GM12865 (cell line): ENCODE measurements at regions not wholly inside any gene's neighbourhood (a gene's known extent, or its start where the extent isn't known, plus 50 kb on each side); places are given as distances from the start of the nearest gene placed in this dataset.

Source experiments
- DNase-seq: peaks from one replicate; pipeline ENCODE4 v3.0.0; 2010; ENCODE audit warnings: low read depth
- H3K4me3 ChIP-seq: 2 replicates; pipeline ENCODE4 v1.5.1; 2011; ENCODE audit warnings: mild to moderate bottlenecking, low read depth, low read length, control low read depth
- TF ChIP-seq, protein P1 (sequence below): IDR thresholded peaks from 2 replicates; pipeline ENCODE4 v1.5.1; 2011; ENCODE audit warnings: low read length, control low read depth, low read depth, inconsistent platforms; ENCODE audit not compliant: insufficient read depth; ENCODE audit errors: missing control alignments

- TF ChIP-seq, protein P1, sequence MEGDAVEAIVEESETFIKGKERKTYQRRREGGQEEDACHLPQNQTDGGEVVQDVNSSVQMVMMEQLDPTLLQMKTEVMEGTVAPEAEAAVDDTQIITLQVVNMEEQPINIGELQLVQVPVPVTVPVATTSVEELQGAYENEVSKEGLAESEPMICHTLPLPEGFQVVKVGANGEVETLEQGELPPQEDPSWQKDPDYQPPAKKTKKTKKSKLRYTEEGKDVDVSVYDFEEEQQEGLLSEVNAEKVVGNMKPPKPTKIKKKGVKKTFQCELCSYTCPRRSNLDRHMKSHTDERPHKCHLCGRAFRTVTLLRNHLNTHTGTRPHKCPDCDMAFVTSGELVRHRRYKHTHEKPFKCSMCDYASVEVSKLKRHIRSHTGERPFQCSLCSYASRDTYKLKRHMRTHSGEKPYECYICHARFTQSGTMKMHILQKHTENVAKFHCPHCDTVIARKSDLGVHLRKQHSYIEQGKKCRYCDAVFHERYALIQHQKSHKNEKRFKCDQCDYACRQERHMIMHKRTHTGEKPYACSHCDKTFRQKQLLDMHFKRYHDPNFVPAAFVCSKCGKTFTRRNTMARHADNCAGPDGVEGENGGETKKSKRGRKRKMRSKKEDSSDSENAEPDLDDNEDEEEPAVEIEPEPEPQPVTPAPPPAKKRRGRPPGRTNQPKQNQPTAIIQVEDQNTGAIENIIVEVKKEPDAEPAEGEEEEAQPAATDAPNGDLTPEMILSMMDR = no peak
- no peak for DNase-seq
- no peak overlapping the region for H3K4me3 ChIP-seq
Observed at GRCh38 chr3:159726231-159726964, 262.2 kb upstream of the IL12A start.

DNA sequence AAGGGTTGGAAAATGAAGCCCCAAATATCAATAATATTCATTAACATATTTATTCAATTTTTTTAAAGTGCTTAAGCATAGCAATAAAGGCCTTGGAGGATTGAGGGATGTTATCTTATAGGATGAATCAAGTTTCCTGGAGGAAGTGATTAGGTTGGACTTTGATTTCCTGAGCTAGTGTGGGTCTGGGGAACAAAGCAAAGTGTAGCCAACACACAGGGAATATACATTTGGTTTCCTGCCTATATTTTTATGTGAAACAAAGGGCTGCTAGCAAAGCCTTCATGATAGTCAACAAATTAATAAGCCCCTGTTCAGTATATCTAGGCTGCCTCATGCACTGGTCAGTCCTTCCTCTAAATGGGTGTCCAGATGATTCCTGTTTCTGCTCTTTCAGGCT lies 261.1 kb upstream of the IL12A start:
- TF ChIP-seq, protein P1 = no peak
- no peak for DNase-seq
- no peak overlapping the region for H3K4me3 ChIP-seq

GRCh38 chr3:159731254-159731653 lies 257.4 kb upstream of the IL12A start:
- no peak overlapping the region for H3K4me3 ChIP-seq
- DNase-seq = no peak
- TF ChIP-seq, protein P1 = no peak

DNA sequence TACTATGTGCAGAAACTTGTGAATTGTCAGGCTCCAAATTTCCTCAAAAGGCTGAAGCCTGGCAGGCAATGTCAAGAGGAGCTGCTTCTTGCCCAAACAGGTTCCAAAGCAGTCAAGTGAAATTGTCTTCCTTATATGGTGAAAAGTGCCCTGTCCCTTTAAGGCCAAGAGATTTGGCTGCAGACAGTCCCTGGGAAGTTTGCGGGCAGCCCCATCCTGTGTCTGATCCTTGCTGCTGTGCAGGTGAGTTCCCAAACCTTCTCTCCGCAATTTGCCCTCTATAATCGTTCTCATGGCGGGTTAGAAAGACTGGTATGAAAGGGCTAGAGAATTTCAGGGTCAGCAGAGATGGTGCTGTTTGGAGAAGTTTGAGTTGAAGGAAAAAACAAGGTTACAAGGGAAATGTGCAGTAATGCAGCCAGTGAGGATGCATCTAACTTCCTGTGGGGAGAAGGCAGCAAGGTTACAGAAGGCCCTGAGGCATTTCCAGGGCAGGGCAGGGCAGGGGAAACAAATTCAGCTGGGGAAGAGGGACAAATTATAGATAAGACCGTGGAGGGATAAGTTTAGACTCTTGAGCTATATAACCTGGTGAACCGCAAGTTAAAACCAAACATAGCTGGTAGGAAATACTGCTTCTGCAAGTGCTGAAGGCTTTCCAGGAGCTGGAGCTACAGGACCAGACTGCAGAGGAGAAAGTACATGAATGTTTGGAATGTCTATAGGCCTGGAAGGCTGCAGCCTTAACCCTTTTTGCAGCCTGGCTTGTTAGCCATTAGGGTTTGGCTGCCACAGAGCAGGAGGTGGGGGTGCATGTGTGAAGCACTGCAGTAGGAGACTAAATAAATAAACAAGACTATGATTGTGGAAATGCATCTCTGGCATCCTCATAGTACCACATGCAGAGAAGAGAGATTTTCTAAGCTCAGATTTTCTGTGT lies 256.2 kb upstream of the IL12A start:
- no peak overlapping the region for H3K4me3 ChIP-seq
- no peak for DNase-seq
- TF ChIP-seq, protein P1 = no peak

DNA sequence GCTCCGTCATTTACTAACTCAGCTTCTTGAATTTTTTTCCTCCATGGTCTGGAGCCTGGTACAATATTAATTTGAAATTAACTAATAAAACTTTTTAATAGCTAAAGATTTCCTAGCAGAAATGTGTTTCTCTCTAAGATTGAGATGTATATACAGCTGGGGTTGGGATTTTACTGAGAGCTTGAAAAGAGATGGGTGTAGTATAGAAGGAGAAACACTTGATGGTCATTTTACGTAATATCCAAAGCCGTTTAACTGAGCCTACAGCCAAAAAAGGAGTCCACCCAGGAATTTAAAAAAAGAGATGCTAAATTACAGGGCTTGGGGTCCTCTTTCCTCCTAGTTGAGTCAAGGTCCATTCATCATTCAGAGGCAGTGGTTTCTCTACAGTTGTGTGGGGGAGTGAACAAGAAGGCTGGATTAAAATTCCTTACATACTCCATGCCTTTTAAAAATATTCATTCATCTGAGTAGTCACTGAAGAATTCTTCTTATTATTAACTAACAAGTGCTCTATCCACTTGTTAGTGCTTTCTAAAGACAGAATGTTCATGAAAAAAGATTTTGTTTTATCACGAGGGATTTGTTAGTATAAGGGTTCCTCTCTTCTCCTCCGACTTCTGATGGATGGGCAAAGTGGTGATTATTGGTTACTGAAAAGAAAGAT lies 255.3 kb upstream of the IL12A start:
- H3K4me3 ChIP-seq = no peak overlapping the region
- TF ChIP-seq, protein P1 = no peak
- no peak for DNase-seq

DNA sequence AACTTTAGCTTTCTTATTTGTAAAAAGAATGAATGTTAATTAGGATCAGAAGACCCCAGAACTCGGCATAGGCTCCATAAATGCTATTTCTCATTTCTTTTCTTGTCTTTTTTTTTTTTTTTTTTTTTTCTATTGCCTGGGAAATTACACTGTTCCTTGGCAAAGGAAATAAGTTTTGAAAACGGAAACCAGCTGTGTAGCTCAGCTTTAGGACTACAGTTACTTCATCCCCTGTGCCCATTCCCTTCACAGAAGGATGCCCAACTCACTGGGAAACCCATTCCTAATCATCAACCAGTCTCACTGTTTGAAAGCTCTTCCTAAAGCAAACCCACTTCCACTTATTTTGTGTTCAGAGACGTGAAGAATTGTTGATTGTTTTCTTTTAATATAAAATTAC lies 254.0 kb upstream of the IL12A start:
- TF ChIP-seq, protein P1 = no peak
- no peak for DNase-seq
- no peak overlapping the region for H3K4me3 ChIP-seq
